Astrocyte (in vitro differentiated cells and primary cell): ENCODE measurements at regions not wholly inside any gene's neighbourhood (a gene's known extent, or its start where the extent isn't known, plus 50 kb on each side); places are given as distances from the start of the nearest gene placed in this dataset.
A peak's percentile ranks its signal among the peaks of the same experiment; 100 is the strongest.

ENCODE experiments used
- DNase-seq: peaks from one replicate; pipeline ENCODE4 v3.0.0-alpha.2; 2010; ENCODE audit warnings: low read depth
- FAIRE-seq: peaks from 2 replicates; lab custom pipeline; 2011; peaks lifted over from hg19 to GRCh38; lab: Jason Lieb, UNC
- H2AFZ ChIP-seq: 2 replicates; pipeline ENCODE4 v1.6.0; 2012; ENCODE audit warnings: low read depth, low read length, inconsistent platforms
- H3K27ac ChIP-seq: 2 replicates; pipeline ENCODE4 v1.5.1; 2011; ENCODE audit warnings: low read depth, low read length, inconsistent platforms
- H3K27me3 ChIP-seq: 2 replicates; pipeline ENCODE4 v1.6.0; 2011; ENCODE audit warnings: low read length, inconsistent platforms; ENCODE audit not compliant: insufficient read depth
- H3K36me3 ChIP-seq: 2 replicates; pipeline ENCODE4 v1.5.1; 2011; ENCODE audit warnings: low read length, inconsistent platforms; ENCODE audit not compliant: insufficient read depth
- H3K4me1 ChIP-seq: 2 replicates; pipeline ENCODE4 v1.5.1; 2011; ENCODE audit warnings: low read length, inconsistent platforms; ENCODE audit not compliant: insufficient read depth
- H3K4me2 ChIP-seq: 2 replicates; pipeline ENCODE4 v1.6.0; 2012; ENCODE audit warnings: low read length, inconsistent platforms
- H3K4me3 ChIP-seq: 2 replicates; pipeline ENCODE4 v1.5.1; 2011; ENCODE audit warnings: low read depth, mild to moderate bottlenecking, low read length, inconsistent platforms; ENCODE audit not compliant: insufficient read depth
- H3K79me2 ChIP-seq: 2 replicates; pipeline ENCODE4 v1.6.0; 2012; ENCODE audit warnings: mild to moderate bottlenecking, low read length, inconsistent platforms; ENCODE audit not compliant: insufficient read depth
- H3K9ac ChIP-seq: 2 replicates; pipeline ENCODE4 v1.6.0; 2012; ENCODE audit warnings: mild to moderate bottlenecking, low read length, inconsistent platforms
- H3K9me3 ChIP-seq: 2 replicates; pipeline ENCODE4 v1.5.1; 2012; ENCODE audit warnings: low read depth, mild to moderate bottlenecking, low read length, inconsistent platforms; ENCODE audit not compliant: insufficient read depth
- H4K20me1 ChIP-seq: 2 replicates; pipeline ENCODE4 v1.6.0; 2012; ENCODE audit warnings: low read length, inconsistent platforms; ENCODE audit not compliant: insufficient read depth
- H3K27ac Mint-ChIP-seq: one replicate; pipeline ENCODE4 v1.8.0; 2021; ENCODE audit warnings: mild to moderate bottlenecking, mixed read lengths; ENCODE audit not compliant: unreplicated experiment
- H3K27me3 Mint-ChIP-seq: one replicate; pipeline ENCODE4 v1.8.0; 2021; ENCODE audit warnings: low read depth, mixed read lengths; ENCODE audit not compliant: unreplicated experiment
- H3K36me3 Mint-ChIP-seq: one replicate; pipeline ENCODE4 v1.8.0; 2021; ENCODE audit warnings: low read depth, mixed read lengths; ENCODE audit not compliant: unreplicated experiment
- H3K4me1 Mint-ChIP-seq: one replicate; pipeline ENCODE4 v1.8.0; 2021; ENCODE audit warnings: low read depth, mixed read lengths; ENCODE audit not compliant: unreplicated experiment
- H3K4me3 Mint-ChIP-seq: one replicate; pipeline ENCODE4 v1.8.0; 2021; ENCODE audit warnings: mild to moderate bottlenecking, moderate library complexity, mixed read lengths; ENCODE audit not compliant: unreplicated experiment
- H3K9me3 Mint-ChIP-seq: one replicate; pipeline ENCODE4 v1.8.0; 2021; ENCODE audit warnings: mild to moderate bottlenecking, mixed read lengths; ENCODE audit not compliant: unreplicated experiment
- EZH2 ChIP-seq: IDR thresholded peaks from 2 replicates; pipeline ENCODE4 v1.6.1; 2012; ENCODE audit warnings: mild to moderate bottlenecking, low read length, inconsistent platforms; ENCODE audit not compliant: insufficient read depth
- TF ChIP-seq, protein P1 (sequence below): IDR thresholded peaks from 2 replicates; pipeline ENCODE4 v1.5.1; 2011; ENCODE audit warnings: low read depth, mild to moderate bottlenecking, inconsistent platforms, low read length, moderate library complexity; ENCODE audit not compliant: insufficient read depth

- H3K36me3 Mint-ChIP-seq, result no peaks in the 10 kb centered on the region
- peak; percentile 62 for DNase-seq
- H3K4me3 ChIP-seq, result no peak overlapping the region
- no peaks in the 10 kb centered on the region for H3K27me3 Mint-ChIP-seq
- peaks cover 30% of the 10 kb centered on the region for H3K4me1 Mint-ChIP-seq
- peak overlapping the region; percentile 48 for H3K4me2 ChIP-seq
- peak; percentile 80 for FAIRE-seq
- H3K9ac ChIP-seq, result no peak overlapping the region
- peaks cover 23% of the 10 kb centered on the region for H3K4me1 ChIP-seq
- H3K27ac ChIP-seq, result peak overlapping the region; percentile 11
- H3K27ac Mint-ChIP-seq, result peak overlapping the region; percentile 62
- H4K20me1 ChIP-seq, result no peaks in the 10 kb centered on the region
- H2AFZ ChIP-seq, result no peak overlapping the region
- H3K36me3 ChIP-seq, result no peaks in the 10 kb centered on the region
- peaks cover 3% of the 10 kb centered on the region for H3K9me3 ChIP-seq
- H3K9me3 Mint-ChIP-seq, result peaks cover 11% of the 10 kb centered on the region
- H3K79me2 ChIP-seq, result no peaks in the 10 kb centered on the region
- H3K4me3 Mint-ChIP-seq, result no peak overlapping the region
- no peaks in the 10 kb centered on the region for H3K27me3 ChIP-seq
- TF ChIP-seq, protein P1, sequence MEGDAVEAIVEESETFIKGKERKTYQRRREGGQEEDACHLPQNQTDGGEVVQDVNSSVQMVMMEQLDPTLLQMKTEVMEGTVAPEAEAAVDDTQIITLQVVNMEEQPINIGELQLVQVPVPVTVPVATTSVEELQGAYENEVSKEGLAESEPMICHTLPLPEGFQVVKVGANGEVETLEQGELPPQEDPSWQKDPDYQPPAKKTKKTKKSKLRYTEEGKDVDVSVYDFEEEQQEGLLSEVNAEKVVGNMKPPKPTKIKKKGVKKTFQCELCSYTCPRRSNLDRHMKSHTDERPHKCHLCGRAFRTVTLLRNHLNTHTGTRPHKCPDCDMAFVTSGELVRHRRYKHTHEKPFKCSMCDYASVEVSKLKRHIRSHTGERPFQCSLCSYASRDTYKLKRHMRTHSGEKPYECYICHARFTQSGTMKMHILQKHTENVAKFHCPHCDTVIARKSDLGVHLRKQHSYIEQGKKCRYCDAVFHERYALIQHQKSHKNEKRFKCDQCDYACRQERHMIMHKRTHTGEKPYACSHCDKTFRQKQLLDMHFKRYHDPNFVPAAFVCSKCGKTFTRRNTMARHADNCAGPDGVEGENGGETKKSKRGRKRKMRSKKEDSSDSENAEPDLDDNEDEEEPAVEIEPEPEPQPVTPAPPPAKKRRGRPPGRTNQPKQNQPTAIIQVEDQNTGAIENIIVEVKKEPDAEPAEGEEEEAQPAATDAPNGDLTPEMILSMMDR, result no peak
- TF ChIP-seq EZH2, result no peak
These were observed 297.4 kb upstream of the TAS2R1 start for GRCh38 chr5:9927521-9927997.

- Histone ChIP-seq H3K36me3 (no peaks in the 10 kb centered on the region), H3K4me2 (peak overlapping the region; percentile 48), H3K27ac (peak overlapping the region; percentile 11), H3K79me2 (no peaks in the 10 kb centered on the region), H3K4me3 (no peak overlapping the region), H3K27me3 (no peaks in the 10 kb centered on the region), H3K9me3 (peaks cover 3% of the 10 kb centered on the region), H3K4me1 (peaks cover 23% of the 10 kb centered on the region), H3K9ac (no peak overlapping the region), H2AFZ (no peak overlapping the region), H4K20me1 (no peaks in the 10 kb centered on the region)
- Mint-ChIP-seq H3K4me1 (peaks cover 30% of the 10 kb centered on the region), H3K36me3 (no peaks in the 10 kb centered on the region), H3K4me3 (no peak overlapping the region), H3K27me3 (no peaks in the 10 kb centered on the region), H3K9me3 (peaks cover 11% of the 10 kb centered on the region), H3K27ac (peak overlapping the region; percentile 62)
- TF ChIP-seq, protein P1, result no peak
- no peak for TF ChIP-seq EZH2
- peak; percentile 70 for DNase-seq
- peak; percentile 66 for FAIRE-seq
These were observed 297.0 kb upstream of the TAS2R1 start for GRCh38 chr5:9927106-9927505.

- no peaks in the 10 kb centered on the region for H3K27me3 ChIP-seq
- H3K4me1 ChIP-seq, result peaks cover 23% of the 10 kb centered on the region
- peak overlapping the region; percentile 80 for H3K27ac ChIP-seq
- no peak overlapping the region for H3K4me3 ChIP-seq
- H3K9me3 ChIP-seq, result peaks cover 3% of the 10 kb centered on the region
- H3K4me3 Mint-ChIP-seq, result peak overlapping the region; percentile 23
- peak overlapping the region; percentile 94 for H3K27ac Mint-ChIP-seq
- H3K36me3 Mint-ChIP-seq, result no peaks in the 10 kb centered on the region
- peak overlapping the region; percentile 34 for H3K9ac ChIP-seq
- H3K36me3 ChIP-seq, result no peaks in the 10 kb centered on the region
- H3K9me3 Mint-ChIP-seq, result peaks cover 11% of the 10 kb centered on the region
- peak; percentile 100 for FAIRE-seq
- no peaks in the 10 kb centered on the region for H3K79me2 ChIP-seq
- peak; percentile 98 for DNase-seq
- H3K4me1 Mint-ChIP-seq, result peaks cover 28% of the 10 kb centered on the region
- H4K20me1 ChIP-seq, result no peaks in the 10 kb centered on the region
- peak overlapping the region; percentile 49 for H2AFZ ChIP-seq
- no peaks in the 10 kb centered on the region for H3K27me3 Mint-ChIP-seq
- no peak for TF ChIP-seq EZH2
- TF ChIP-seq, protein P1, result no peak
- H3K4me2 ChIP-seq, result peak overlapping the region; percentile 50
These were observed 294.5 kb upstream of the TAS2R1 start for GRCh38 chr5:9924614-9925013.
